HepG2 (cell line): ENCODE measurements at regions not wholly inside any gene's neighbourhood (a gene's known extent, or its start where the extent isn't known, plus 50 kb on each side); places are given as distances from the start of the nearest gene placed in this dataset.

ENCODE experiments used
- ATAC-seq: fragments of 200-7000 bp; cut with Tn5 transposase; 3 replicates; pipeline ENCODE4 v1.9.1; 2020; ENCODE audit warnings: mild to moderate bottlenecking, moderate library complexity
- BruUV-seq: library from RNA; stranded (reverse); fragments of 400-500 nt; replicated peaks from 2 replicates; lab custom pipeline; 2021; lab: Mats Ljungman, UMichigan
- CTCF ChIA-PET: fragments of 300-600 bp; formaldehyde crosslinking; extraction: SDS; loops from one replicate; lab custom pipeline; 2021; ENCODE audit warnings: low total read pairs, inconsistent platforms, low intra/inter-chr PET ratio; lab: Yijun Ruan, JAX
- POLR2A ChIA-PET: fragments of 350-600 bp; sonication (Branson Sonifier 250); formaldehyde crosslinking; loops from one replicate; lab custom pipeline; 2020; ENCODE audit warnings: antibody characterized with exemption, inconsistent platforms; lab: Yijun Ruan, JAX
- DNase-seq: peaks from one replicate; pipeline ENCODE4 v3.0.0-alpha.2; 2015; ENCODE audit warnings: low spot score
- FAIRE-seq: peaks from 3 replicates; lab custom pipeline; 2011; peaks lifted over from hg19 to GRCh38; lab: Jason Lieb, UNC
- H2AFZ ChIP-seq: one replicate; pipeline ENCODE4 v1.6.1; 2011; ENCODE audit warnings: low read length, inconsistent platforms
- H3K27ac ChIP-seq: fragments of 300-600 bp; 3 replicates; pipeline ENCODE4 v1.8.0; 2011; ENCODE audit warnings: mixed run types, mild to moderate bottlenecking, mixed read lengths, low read length, inconsistent platforms; ENCODE audit not compliant: insufficient read depth; ENCODE audit errors: extremely low read length
- H3K27me3 ChIP-seq, 2 experiments: fragments of 200-600 bp in 1 of 2; 2 replicates in 1 of 2; 3 replicates in 1 of 2; pipeline versions ENCODE4 v1.6.0 to v1.8.0; 2011; ENCODE audit warnings: low read length in 2 of 2, mild to moderate bottlenecking in 2 of 2, moderate library complexity in 2 of 2, inconsistent platforms in 1 of 2; ENCODE audit not compliant: insufficient read depth in 2 of 2, control insufficient read depth in 1 of 2
- H3K36me3 ChIP-seq, 2 experiments: fragments of 200-600 bp in 1 of 2; replicated peaks in 1 of 2; 2 replicates in 1 of 2; 3 replicates in 1 of 2; pipeline versions ENCODE4 v1.5.1 to v1.8.0; 2011; ENCODE audit warnings: low read length in 2 of 2, inconsistent platforms in 1 of 2; ENCODE audit not compliant: insufficient read depth in 2 of 2, control insufficient read depth in 1 of 2
- H3K4me1 ChIP-seq: 2 replicates; pipeline ENCODE4 v1.5.1; 2012; ENCODE audit warnings: low read length, inconsistent platforms; ENCODE audit not compliant: insufficient read depth
- H3K4me2 ChIP-seq: 2 replicates; pipeline ENCODE4 v1.6.0; 2011; ENCODE audit warnings: low read depth, low read length, inconsistent platforms
- H3K4me3 ChIP-seq, 3 experiments: fragments of 200-600 bp in 1 of 3; sonication (generic), shearing (Covaris generic) in 1 of 3; replicated peaks in 1 of 3; 2 replicates each; pipeline ENCODE4 v1.5.1; 2011 to 2016; ENCODE audit warnings: low read length in 3 of 3, inconsistent platforms in 2 of 3, low read depth in 2 of 3, mild to moderate bottlenecking in 2 of 3, control low read depth in 1 of 3, mixed read lengths in 1 of 3; ENCODE audit not compliant: insufficient read depth in 1 of 3
- H3K79me2 ChIP-seq: one replicate; pipeline ENCODE4 v1.6.1; 2011; ENCODE audit warnings: low read length, inconsistent platforms; ENCODE audit not compliant: insufficient read depth
- H3K9ac ChIP-seq: 2 replicates; pipeline ENCODE4 v1.6.0; 2011; ENCODE audit warnings: mild to moderate bottlenecking, low read depth, low read length, inconsistent platforms; ENCODE audit not compliant: insufficient read depth
- H3K9me3 ChIP-seq: 2 replicates; pipeline ENCODE4 v1.5.1; 2012; ENCODE audit warnings: mild to moderate bottlenecking, low read length
- H4K20me1 ChIP-seq: 2 replicates; pipeline ENCODE4 v1.6.0; 2011; ENCODE audit warnings: inconsistent platforms, mild to moderate bottlenecking, low read length, moderate library complexity; ENCODE audit not compliant: insufficient read depth
- CENPBD1 ChIP-seq: sonication (generic); formaldehyde crosslinking; IDR thresholded peaks from 2 replicates; pipeline ENCODE4 v1.8.0; 2022; ENCODE audit warnings: missing genetic modification reagents, low read depth, mild to moderate bottlenecking, borderline replicate concordance
- HCFC1 ChIP-seq: fragments of 150-350 bp; IDR thresholded peaks from 2 replicates; pipeline ENCODE4 v1.6.1; 2014; ENCODE audit warnings: low read depth, low read length
- NFIB ChIP-seq: sonication (generic); formaldehyde crosslinking; IDR thresholded peaks from 2 replicates; pipeline ENCODE4 v1.9.0; 2021; ENCODE audit warnings: missing genetic modification reagents, mild to moderate bottlenecking, borderline replicate concordance
- NPAS2 ChIP-seq: sonication (generic); formaldehyde crosslinking; IDR thresholded peaks from 2 replicates; pipeline ENCODE4 v1.8.0; 2022; ENCODE audit warnings: mild to moderate bottlenecking, missing genetic modification reagents, borderline replicate concordance
- TFDP2 ChIP-seq: sonication (generic); formaldehyde crosslinking; IDR thresholded peaks from 2 replicates; pipeline ENCODE4 v1.4.0; 2020; ENCODE audit warnings: missing genetic modification reagents
- ZBTB3 ChIP-seq: sonication (generic); formaldehyde crosslinking; IDR thresholded peaks from 2 replicates; pipeline ENCODE4 v1.4.0; 2020; ENCODE audit warnings: low read depth, mild to moderate bottlenecking, moderate library complexity, missing genetic modification reagents, borderline replicate concordance
- ZFP37 ChIP-seq: sonication (generic); formaldehyde crosslinking; IDR thresholded peaks from 2 replicates; pipeline ENCODE4 v1.4.0; 2020; ENCODE audit warnings: missing genetic modification reagents, borderline replicate concordance
- ZNF276 ChIP-seq: sonication (generic); formaldehyde crosslinking; IDR thresholded peaks from 2 replicates; pipeline ENCODE4 v1.4.0; 2020; ENCODE audit warnings: mild to moderate bottlenecking, low read depth, missing genetic modification reagents
- ZNF512B ChIP-seq: sonication (generic); formaldehyde crosslinking; IDR thresholded peaks from 2 replicates; pipeline ENCODE4 v1.5.1; 2020; ENCODE audit warnings: missing genetic modification reagents, mild to moderate bottlenecking, borderline replicate concordance
- WGBS: methylation state at CpG from one replicate; pipeline ENCODE4 v1.1.6; 2017; ENCODE audit warnings: low lambda C conversion rate; 5-methylcytosine and 5-hydroxymethylcytosine counted together
- in situ Hi-C: cut with HindIII; loops from 2 replicates; pipeline ENCODE4 v1.10.0; 2017; ENCODE audit warnings: low pct_unique_long_range_greater_than_20kb; ENCODE audit not compliant: extremely low pct_ligation_motif_present
- intact Hi-C: fragments of 100-400 bp; cut with micrococcal nuclease; formaldehyde crosslinking; loops from one replicate; pipeline ENCODE4 v1.10.0; 2022; ENCODE audit not compliant: unreplicated experiment

- H3K36me3 ChIP-seq, result no peaks in the 10 kb centered on the region
- DNase-seq (no peak), FAIRE-seq (no peak)
- in situ Hi-C loops, result no loop called here
- BruUV-seq, result no TSS peak
- H3K4me1 ChIP-seq, result no peaks in the 10 kb centered on the region
- H3K4me3 ChIP-seq, result no peak overlapping the region
- WGBS, result 25% methylated on average over 9 of the region's 9 CpGs
- H3K4me2 ChIP-seq, result no peak overlapping the region
- no peak overlapping the region for H2AFZ ChIP-seq
- H3K27ac ChIP-seq, result no peak overlapping the region
- H3K79me2 ChIP-seq, result no peaks in the 10 kb centered on the region
- TF ChIP-seq NPAS2, result no peak
- no peak for TF ChIP-seq NFIB (CRISPR knock-in tag)
- no peak for TF ChIP-seq ZBTB3
- TF ChIP-seq, all 625 proteins: peak for 0
- POLR2A ChIA-PET, result no interaction called here
- Histone ChIP-seq H4K20me1 (no peaks in the 10 kb centered on the region), H3K9ac (no peak overlapping the region), H3K9me3 (no peaks in the 10 kb centered on the region), H3K27me3 (no peaks in the 10 kb centered on the region)
- CTCF ChIA-PET, result no interaction called here
- ATAC-seq, result no peak
- intact Hi-C loops, result no loop called here
Measured at GRCh38 chr5:117207088-117207668, 632.6 kb upstream of the SEMA6A start.

GRCh38 chr5:117205894-117206293 is 631.3 kb upstream of the SEMA6A start:
- no peak for DNase-seq
- Histone ChIP-seq H2AFZ (no peak overlapping the region), H3K36me3 (no peaks in the 10 kb centered on the region), H4K20me1 (no peaks in the 10 kb centered on the region), H3K27ac (no peak overlapping the region), H3K79me2 (no peaks in the 10 kb centered on the region), H3K4me3 (no peak overlapping the region), H3K27me3 (no peaks in the 10 kb centered on the region), H3K9ac (no peak overlapping the region), H3K4me1 (no peaks in the 10 kb centered on the region), H3K9me3 (no peaks in the 10 kb centered on the region), H3K4me2 (no peak overlapping the region)
- in situ Hi-C loops, result no loop called here
- TF ChIP-seq TFDP2 (CRISPR knock-in tag) (no peak), ZNF512B (no peak), HCFC1 (no peak), CENPBD1 (CRISPR knock-in tag) (no peak), ZFP37 (CRISPR knock-in tag) (no peak), ZNF276 (CRISPR knock-in tag) (no peak)
- FAIRE-seq, result no peak
- CTCF ChIA-PET, result no interaction called here
- ATAC-seq, result no peak
- POLR2A ChIA-PET, result no interaction called here
- 0% methylated on average over 2 of the region's 2 CpGs for WGBS
- BruUV-seq, result no TSS peak
- intact Hi-C loops, result no loop called here
